Stimulated activated CD8-positive, alpha-beta memory T cell treated with anti-CD3 and anti-CD28 coated beads, Interleukin-15, amount 100 ng/mL, for 4 hours (primary cell): ENCODE measurements at regions not wholly inside any gene's neighbourhood (a gene's known extent, or its start where the extent isn't known, plus 50 kb on each side); places are given as distances from the start of the nearest gene placed in this dataset.

Experiments
- DNase-seq, 2 donors: peaks; one replicate each; pipeline ENCODE4 v3.0.0-alpha.2; 2020; ENCODE audit warnings: low read depth in 2 of 2

DNA sequence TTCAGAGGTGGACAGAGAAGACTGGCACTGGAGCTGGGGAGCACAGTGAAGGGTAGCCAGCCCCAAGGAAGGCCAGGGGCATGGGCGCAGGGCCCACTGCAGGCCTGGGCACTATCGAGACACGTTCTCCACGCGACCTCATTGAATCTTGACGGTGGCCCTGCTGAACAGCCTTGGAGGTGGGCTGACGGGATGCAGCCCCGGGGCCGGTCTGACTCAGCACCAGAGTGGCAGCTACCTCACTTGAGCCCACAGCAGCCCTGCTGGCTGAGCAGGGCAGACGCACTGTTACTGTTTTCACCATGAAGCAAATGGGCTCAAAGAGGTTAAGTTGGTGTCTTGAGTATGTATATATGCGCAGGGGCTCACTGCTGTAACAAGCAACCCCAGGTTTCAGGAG, 78.8 kb upstream of the FOXF1 start:
- DNase-seq = no peak

DNA sequence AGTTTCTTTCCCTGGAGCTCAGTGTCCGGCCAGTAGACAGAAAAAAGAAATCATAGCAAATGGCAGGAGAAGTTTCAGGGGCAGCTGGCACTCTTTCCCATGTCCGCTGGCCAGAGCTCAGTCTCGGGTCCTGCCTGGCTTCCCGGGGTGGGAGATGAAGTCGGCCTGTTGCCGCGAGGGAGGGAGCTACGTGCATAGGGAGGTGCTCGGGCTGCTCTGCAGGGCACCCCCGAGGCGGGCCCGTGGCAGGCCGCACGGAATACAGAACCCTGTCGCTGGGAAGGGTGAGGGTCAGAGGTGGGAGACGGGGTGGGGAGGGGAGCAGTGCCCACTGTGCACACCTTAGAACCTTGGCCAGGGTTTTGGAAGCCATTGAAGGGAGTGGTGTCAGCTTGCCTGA, 78.3 kb upstream of the FOXF1 start:
- no peak for DNase-seq

DNA sequence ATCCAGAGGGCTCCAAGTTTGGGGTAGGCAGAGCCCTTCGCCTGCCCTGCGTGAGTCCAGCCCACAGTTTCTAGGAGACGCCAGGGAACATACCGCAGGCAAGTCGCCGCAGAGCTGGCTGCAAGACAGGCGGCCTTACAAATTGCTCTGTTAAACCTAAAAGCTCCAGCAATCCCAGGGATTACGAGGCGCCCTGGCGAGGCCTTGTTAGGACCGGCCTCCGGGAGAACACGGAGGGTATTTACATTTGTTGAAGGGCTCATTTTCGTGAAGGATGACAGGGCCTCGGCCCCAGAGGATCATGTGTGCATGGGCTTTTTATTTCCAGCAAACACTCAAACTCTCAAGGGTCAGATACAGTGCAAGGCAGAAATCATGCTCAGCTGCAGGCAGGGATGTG, 77.6 kb upstream of the FOXF1 start:
- no peak for DNase-seq

DNA sequence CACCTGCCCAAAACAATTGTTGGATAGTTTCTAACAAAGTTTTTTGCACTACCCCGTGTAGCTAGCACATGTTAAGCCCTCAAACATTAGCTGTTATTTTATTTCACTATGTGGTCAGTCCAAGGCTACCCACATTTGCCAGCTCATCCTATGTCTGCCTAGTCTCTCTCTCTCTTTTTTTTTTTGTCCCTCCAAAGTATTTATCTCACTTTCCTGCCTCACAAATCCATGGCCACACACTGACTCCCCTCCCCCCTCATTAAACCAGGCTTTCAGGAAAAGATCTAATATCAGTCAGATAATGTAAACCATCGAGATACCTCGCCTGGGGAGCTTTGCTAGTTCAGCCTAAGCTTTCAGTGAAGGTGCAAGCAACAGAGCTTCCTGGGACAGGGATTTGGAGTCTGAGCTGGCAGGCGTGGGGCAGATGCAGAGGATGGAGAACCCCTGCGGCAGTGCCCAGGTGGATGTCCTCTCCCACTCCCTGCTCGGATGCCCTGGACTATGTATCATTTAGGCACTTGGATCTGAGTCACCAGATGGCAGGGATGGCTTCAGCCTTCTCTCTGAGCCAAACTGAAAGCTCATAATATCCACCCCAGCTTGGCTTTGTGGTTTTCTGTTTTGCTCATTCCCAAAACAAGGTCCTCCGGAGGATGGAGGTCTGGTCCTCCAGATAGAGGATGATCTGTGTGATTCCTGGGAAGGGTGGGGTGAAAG, 73.7 kb upstream of the FOXF1 start:
- no peak for DNase-seq

DNA sequence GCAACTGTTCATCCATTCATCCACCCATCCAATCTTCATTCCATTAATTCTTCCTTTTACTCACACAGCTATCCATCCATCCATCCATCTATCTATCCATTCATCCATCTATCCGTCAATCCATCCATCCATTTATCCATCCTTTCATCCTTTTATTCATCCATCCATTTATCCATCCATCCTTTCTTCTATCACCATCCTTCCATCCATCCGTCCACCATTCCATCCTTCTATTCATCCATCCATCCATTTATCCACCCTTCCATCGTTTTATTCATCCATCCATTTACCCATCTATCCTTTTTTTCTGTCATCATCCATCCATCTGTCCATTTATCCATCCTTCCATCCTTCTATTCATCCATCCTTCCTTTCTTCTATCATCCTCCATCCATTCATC, 73.0 kb upstream of the FOXF1 start:
- no peak for DNase-seq

DNA sequence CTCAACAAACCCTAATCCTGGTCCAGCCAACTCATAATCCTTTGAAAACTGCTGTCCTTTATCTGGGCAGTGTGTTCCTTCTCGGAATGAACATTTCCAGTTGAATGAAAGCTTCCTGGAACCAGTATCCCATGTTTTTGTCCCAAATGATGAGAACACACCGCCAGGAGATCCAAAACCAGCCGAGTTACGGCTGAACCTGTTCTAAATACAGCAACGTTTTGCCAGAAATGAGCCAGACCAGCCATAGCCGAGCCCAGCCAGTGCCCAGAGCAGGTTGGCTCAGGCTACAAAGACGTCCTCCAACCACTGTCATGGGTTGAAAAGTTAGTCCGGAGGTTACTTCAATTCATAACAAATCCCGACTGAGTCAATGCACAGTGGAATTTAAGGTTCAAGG, 67.6 kb upstream of the FOXF1 start:
- no peak for DNase-seq

DNA sequence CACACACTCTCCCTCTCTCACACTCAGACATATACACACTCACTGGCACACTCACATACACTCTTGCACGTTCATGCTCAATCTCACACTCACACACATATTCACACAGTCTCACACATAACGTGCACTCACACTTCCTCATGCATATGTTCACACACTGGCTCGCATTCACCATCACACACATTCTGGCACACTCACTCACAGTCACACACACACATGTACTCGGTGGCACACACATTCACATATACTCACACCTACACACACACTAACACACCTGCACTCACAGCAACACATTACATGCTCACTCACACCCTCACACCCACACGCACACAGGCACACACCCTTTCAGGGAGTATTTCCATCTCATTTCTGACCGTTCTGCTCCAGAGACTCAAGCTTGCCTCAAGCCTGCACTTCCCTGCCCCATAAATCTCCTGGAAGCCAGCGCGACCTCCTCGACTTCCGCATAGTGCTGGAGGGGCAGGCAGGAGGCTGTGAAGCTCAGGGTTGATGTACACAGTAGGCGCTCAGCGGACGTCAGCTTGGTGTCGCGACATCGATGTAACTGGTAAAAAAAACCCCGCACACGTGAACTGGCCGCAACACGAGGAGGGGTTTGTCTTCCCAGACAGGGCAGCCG, 66.7 kb upstream of the FOXF1 start:
- DNase-seq = no peak

DNA sequence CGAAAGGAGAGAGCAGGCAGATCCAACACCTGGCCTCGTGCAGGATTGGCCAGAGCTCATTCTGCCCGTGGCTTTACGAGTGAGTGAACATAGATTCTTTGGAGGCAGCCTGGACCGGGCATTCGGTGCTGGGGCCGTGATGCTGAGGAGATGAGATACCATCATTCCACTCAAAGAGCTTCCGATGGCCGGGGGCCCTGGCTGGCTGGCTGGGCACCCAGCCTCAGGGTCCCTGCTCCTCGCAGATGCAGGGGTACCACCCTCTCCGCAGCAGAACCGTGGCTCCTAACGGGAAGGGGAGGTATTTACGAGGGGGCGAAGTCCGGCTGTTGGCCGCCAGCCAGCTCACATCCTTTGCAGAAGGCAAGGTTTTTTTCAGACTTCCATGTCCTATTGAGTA, 66.1 kb upstream of the FOXF1 start:
- DNase-seq = no peak

DNA sequence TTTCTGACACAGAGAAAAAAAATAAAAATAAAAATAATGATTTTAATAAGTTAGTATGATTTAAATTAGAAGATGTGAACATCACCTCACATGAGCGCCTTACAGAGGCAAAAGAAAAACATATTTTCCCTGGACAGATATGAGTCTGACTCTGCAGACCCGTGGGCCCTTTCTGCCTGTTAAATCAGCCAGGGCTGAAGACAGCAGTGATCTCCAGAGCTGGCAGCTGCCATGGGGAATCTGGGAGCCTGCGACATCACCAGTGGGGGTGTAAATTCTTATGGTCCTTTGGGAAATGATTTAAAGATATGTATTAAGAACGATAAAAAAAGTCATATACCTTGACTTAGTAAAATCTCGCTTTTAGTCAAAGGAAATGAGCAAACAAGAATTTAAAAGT, 65.7 kb upstream of the FOXF1 start:
- no peak for DNase-seq

DNA sequence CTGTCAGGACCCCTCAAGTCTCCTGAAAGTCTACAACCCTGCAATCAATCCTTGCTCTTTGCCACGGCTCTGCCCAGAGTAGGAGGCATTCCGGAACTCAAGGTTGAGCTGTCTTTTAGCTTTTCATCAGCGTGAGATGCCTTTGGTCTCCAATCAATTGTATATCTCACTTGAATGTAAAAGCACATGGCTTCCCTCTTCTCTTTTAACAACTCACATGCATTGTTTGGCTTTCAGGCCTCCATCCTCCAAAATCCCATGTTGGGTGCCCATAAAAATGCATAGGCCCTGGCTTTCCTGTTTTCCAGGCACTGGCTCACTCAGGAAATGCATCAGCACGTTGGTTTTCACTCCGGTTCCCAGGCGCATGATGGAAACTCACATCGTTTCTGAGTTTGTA, 64.0 kb upstream of the FOXF1 start:
- DNase-seq = no peak

DNA sequence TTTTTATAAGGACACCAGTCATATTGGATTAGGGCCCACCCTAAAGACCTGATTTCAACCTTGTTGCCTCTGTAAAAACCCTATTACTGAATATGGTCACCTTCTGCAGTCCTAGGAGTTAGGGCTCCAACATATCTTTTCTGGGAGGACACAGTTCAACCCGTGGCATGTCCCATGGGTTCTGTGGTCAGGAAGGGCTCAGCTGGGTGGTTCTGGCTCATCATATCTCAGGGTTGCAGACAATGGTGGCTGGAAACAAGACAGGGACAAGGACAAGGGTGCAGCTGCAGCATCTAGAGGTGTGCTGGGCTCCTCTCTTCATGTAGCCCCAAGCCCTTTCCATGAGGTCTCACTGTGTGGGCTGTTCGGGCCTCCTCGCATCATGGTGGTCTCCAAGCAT, 63.1 kb upstream of the FOXF1 start:
- no peak for DNase-seq

DNA sequence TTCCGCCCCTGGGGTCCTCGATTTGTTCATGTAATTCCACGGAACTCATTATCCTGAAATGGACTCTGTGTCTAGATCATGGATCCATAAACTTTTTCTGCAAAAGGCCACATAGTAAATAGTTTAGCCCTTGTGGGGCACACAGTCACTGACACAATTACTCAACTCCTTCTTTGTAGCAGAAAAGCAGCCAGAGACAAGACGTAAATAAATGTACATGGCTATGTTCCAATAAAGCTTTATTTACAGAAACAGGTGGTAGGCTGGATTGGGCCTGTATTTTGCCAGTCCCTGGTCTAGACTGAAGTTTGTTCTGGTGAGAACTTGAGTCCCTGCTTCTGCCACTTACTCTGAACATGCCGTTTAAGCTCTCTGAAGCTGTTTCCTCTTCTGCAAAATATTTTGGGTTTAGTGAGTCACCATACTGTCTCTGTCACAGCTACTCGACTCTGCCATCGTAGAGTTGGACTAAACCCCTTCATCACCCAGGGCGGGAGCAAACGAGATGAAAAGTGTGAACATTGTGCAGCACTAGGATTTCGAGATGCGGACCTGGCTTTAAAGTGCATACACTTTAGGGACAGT, 61.9 kb upstream of the FOXF1 start:
- DNase-seq = no peak

DNA sequence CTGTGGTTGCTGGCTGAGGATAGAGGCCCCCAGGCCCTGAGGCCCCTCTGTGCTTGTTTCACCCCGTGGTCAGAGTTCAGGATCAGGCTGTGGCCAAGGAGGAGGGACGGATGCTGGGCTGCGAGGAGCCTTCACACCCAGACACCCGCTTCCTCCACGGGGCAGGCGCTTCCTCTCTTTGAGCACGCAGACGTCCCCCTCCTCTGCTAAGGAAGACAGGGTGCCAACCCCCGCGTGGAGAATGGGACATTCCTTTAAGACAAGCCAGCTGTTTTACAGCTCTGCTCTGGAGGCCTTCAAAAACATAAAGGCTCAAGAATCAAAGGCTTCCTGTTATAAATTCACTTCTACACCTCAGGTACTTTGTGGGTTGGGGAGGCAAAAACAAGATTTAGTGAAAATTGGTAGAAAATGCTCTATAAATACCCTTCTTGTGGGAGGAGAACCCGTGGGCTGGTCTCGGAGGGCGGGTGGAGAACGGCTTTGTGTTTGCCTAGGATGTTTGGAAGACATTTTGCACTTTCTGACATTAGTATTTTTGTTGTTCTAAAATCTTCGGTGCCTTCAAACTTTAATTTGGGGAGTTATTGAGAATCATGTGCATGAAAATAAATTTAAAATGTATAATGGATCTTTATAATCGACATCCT, 60.8 kb upstream of the FOXF1 start:
- DNase-seq = no peak

DNA sequence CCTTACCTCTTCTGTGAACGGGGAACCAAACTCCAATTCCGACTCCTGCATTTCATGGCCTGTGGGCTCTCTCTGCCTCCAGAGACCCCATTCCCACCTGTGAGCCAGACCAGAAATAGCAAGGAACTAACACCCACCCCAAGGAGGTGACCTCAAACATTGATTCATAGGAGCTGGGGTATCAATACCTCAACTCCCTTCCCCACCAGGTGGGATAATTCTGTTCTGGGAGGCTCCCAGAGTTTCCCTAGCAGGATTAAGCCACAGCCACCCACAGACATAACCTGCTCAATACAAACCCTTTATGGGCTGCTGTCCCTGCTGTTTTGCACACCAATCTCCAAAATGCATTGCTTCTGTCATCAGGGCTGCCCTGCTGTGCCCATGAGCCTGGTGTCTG, 59.6 kb upstream of the FOXF1 start:
- no peak for DNase-seq

DNA sequence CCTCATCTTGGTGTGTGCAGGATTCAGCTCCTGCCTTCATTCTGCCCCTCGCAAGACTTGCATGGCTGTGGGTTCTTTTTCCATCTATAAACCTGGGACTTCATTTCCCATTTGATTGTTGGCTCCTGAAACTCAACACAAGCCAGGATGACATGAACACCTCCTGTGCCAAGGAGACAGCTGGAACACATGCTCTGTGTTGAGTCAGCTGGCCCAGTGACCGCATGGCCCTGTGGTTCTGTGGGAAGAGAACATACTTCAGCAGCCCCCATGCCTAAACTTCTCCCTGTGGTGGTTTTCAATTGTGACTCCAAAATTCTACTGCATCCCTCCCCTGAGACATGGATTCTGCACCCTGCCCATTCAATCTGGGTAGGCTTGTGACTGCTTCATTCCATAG, 57.9 kb upstream of the FOXF1 start:
- no peak for DNase-seq

DNA sequence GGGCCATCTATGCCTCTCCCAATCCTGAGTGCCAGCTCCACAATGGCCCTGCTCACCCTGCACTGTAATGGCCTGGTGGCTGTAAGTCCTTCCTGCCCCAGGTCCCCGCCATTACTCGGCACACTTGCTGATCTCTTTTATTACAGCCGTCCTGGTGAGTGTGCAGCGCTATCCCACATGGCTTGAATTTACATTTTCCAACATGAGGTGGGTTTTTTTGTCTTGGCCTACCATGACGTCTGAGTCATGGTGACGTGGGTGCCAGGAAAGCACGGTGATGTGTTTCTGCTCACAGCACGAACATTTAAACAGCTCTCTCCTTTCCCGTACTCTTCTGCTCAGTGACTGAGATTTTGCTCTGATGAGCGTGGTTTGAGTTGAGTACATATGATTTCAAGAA, 55.2 kb upstream of the FOXF1 start:
- DNase-seq = no peak

DNA sequence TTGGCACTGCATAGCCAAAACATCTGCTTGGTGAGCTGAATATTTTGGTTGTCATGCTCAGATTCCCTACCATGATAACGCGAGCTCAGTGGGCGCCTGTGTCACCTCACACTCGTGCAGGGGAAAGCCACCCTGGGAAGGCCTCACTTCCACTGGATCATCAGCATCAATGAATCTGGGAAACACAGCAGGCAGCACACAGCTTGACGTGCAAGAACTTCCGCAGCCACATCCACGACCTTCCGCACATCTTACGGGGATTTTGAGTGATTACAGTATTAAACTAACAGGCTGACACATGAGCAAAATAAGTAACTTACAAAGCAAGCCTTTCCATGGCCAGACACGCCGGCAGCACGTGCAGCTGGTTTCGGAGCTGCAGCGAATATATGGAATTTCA, 54.7 kb upstream of the FOXF1 start:
- no peak for DNase-seq

DNA sequence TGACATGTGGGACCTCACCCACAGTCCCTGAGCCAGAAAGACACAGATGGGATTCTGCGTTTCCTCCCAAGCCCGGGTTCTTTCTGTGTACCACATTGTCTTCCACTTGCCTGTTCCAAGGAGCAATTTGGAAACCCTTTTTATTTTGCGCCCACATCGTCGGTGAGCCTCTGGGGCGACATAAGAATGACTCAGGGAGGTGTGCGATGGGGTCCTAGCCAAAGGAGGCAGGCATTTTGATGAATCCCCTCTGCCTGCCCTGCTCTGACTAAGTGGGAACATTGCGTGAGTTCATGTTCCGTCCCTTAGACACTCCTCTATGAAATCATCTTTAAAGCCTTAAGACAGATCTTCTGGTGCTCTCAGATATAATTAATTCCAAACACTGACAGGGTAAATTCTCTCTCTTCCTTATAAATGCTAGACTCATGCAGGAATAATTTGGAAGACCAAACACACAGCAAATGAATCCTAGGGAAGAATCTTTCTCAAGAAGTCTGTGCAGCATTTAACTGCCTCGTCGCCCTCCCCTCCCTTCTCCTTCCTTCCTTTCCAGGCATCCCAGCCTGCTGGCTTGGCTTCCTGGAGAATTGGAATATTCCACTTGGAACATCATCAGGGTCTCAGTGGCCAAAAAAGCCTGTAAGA, 52.7 kb upstream of the FOXF1 start:
- no peak for DNase-seq

DNA sequence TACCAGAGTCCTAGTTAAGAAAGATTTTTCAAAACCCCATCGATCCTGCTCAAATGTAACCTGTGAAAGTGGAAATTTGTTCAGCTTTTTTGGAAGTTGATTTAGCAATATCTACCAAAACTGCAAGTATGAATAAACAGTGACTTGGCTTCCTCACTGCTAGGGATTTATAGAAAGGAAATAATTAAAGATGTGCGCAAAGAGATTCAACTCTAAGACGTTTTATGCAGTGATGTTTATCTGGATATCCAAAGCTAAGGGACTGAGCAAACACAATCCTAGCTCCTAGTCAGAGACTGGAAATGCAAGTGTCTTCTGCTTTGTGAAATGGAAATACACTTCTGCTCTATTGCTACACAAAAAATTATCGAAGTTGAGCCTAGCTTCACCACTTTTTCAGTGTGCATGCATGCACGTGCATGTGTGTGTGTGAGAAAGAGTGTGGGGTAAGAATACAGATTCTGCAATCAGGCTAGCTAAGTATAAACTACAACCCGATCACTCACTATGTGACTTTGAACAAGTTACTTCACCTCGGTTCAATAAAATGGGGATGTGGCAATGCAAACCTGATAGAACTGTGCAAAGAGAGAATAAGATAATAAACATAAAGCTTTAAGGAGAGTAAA, 52.1 kb upstream of the FOXF1 start:
- no peak for DNase-seq

DNA sequence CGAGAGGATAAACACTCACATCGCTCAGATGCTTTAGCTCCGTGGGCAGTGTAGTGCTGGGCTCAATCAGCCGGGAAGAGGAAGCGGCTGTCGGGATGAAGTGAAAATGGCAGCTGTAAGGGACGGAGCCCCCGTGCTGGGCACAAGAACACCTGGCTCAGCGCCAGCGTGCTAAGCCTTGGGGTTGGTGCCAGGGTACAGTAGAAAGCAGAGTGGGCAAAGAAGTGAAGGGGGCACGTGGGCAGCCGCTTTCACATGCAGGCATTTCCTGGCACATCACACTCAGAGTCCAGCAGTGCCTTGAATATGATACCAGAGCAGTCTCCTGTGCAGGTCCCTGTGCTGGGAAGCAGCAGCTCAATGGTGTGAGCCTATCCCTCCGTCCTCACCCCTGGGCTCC, 51.1 kb upstream of the FOXF1 start:
- no peak for DNase-seq
